Astrocyte of the spinal cord (primary cell): ENCODE measurements at regions not wholly inside any gene's neighbourhood (a gene's known extent, or its start where the extent isn't known, plus 50 kb on each side); places are given as distances from the start of the nearest gene placed in this dataset.

Experiments
- DNase-seq: peaks from one replicate; pipeline ENCODE4 v3.0.0; 2011; ENCODE audit warnings: low read depth, low spot score
- H3K4me3 ChIP-seq: 2 replicates; pipeline ENCODE4 v1.5.1; 2011; ENCODE audit warnings: low read depth, mild to moderate bottlenecking, low read length, moderate library complexity
- in situ Hi-C: cut with HindIII; loops from 2 replicates; pipeline ENCODE4 v1.10.0; 2017; ENCODE audit warnings: low sequenced_read_pairs
- TF ChIP-seq, protein P1 (sequence below): IDR thresholded peaks from 2 replicates; pipeline ENCODE4 v1.5.1; 2012; ENCODE audit warnings: low read depth, mild to moderate bottlenecking, low read length, inconsistent platforms

DNA sequence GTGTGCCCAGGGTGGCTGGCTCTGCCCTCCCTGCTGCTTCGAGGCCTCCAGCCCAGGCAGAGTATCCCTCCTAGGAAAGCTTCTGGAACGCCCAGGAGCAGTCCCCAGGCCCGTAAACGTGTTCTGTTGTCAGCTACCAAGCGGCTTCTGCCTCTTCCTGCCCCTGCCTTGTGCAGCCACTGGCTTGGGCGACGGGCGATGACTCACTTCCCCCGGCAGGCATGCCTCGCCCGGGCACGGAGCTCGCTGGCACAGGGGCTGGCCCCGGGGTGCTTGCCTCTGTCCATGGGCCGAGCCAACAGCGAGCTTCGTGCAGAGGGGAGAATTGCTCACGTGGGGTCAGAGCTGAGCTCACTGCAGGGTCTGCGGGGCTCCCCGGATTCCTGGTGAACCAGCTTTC, 86.7 kb upstream of the THBS2 start:
- TF ChIP-seq, protein P1, sequence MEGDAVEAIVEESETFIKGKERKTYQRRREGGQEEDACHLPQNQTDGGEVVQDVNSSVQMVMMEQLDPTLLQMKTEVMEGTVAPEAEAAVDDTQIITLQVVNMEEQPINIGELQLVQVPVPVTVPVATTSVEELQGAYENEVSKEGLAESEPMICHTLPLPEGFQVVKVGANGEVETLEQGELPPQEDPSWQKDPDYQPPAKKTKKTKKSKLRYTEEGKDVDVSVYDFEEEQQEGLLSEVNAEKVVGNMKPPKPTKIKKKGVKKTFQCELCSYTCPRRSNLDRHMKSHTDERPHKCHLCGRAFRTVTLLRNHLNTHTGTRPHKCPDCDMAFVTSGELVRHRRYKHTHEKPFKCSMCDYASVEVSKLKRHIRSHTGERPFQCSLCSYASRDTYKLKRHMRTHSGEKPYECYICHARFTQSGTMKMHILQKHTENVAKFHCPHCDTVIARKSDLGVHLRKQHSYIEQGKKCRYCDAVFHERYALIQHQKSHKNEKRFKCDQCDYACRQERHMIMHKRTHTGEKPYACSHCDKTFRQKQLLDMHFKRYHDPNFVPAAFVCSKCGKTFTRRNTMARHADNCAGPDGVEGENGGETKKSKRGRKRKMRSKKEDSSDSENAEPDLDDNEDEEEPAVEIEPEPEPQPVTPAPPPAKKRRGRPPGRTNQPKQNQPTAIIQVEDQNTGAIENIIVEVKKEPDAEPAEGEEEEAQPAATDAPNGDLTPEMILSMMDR = no peak
- in situ Hi-C loops = no loop called here
- H3K4me3 ChIP-seq = no peak overlapping the region
- no peak for DNase-seq

DNA sequence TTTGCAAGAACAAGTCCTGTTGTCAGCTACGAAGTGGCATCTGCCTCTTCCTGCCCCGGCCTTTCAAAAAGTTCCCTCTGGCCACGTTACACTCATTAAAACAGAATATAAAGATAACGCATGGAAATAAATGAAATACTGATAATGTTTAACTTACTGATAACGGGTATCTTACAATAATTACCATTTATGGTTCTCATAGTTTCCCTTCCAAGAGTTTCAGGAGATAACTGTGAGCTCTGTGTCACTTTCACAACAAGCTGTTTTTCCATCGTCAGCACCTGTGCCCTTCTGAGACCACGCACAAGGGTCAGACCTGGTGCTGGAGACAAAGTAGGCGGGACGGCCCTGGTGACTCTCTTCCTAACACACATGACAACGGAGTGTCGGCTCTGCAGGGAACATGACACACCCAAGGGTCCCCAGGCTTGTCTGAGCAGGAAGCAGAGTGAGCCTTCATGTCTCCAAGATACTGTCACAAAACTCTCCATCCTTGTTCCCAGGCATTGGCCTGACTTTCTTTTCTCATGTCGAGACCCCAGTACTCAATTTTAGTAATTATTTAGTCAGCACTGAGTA, 86.2 kb upstream of the THBS2 start:
- no peak for DNase-seq
- TF ChIP-seq, protein P1 = no peak
- H3K4me3 ChIP-seq = no peak overlapping the region
- in situ Hi-C loops = no loop called here

DNA sequence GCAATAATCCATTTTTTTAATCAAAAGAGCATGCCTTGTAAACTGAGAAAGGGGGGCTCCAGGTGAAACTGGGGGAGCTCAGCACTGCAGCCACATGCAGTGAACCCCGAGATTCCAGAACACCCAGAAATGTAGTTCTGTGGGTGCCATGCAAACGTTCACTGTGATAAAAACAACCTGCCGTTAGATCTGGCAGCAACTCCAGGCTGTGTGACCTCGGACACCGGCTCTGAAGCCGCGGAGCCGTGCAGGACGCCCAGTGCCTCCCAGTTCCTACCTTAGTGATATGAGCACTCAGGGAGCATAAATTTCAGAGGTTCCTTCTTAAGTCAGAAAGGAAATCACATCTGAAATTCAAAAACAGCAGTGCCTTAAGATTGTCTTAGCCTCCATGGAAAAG, 85.4 kb upstream of the THBS2 start:
- in situ Hi-C loops = no loop called here
- TF ChIP-seq, protein P1 = no peak
- DNase-seq = no peak
- H3K4me3 ChIP-seq = no peak overlapping the region

DNA sequence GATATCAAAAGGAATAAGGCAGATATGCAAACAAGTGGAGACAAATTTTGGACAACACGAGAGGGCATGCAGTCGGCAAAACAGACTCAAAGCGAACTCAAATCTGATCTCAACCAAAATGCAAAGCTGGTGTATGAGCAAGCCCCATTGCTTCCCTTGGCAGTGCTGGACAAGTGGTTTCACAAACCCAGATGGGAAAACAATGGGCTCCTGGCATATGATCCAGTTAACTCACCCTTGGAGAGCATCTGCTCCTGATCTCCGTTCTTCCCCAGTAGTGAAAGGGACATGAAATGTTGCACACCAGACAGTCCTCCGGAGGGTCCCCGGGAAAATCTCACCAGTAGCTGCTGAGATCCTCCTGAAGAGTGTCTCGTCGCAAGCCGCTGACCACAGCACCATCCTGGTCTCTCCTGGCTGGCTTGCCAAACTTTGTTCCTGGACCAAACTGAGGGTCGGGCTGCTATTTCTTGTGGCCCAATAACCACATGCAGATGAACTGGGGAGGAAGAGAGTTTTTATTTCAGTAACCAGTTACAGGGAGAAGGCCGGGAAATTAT, 84.3 kb upstream of the THBS2 start:
- no peak overlapping the region for H3K4me3 ChIP-seq
- DNase-seq = no peak
- TF ChIP-seq, protein P1 = no peak
- in situ Hi-C loops = no loop called here

DNA sequence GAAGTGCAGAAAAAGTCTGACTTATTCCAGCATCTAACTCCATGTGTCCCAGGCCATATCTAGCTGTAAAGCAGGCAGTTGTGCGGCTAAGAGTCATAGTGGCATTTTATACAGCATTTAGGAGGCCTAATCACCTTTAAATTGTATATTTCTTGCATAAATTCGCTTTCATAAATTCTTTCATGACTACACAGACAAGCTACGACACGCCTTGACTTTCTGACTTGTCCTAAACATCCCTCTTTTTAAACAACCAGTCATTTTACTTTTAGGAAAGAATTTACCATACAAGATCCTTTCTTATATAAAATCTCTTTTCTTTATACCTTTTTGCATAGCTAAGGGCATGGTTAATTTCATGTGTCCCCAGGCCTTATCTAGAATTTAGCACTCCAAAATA, 81.7 kb upstream of the THBS2 start:
- TF ChIP-seq, protein P1 = no peak
- DNase-seq = no peak
- in situ Hi-C loops = no loop called here
- H3K4me3 ChIP-seq = no peak overlapping the region

DNA sequence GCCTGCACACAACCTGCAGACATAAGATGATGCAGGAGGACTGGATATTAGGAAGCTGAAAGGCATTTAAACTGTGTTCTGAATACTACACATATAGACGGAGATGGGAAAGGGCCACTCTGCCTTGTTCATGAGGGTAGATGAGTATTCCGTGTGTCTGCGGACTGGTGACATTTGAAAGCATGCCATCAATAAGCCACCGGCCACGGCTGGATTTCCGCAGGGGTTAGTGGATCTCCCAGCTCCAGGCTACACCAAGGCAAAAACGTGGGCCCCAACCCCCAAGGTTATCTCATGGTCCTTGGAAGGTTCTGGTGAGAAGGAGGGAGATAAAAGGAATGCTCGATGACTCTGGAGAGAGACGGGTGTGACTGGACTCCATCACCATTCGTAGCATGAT, 78.6 kb upstream of the THBS2 start:
- DNase-seq = no peak
- TF ChIP-seq, protein P1 = no peak
- H3K4me3 ChIP-seq = no peak overlapping the region
- in situ Hi-C loops = no loop called here
